Epithelial cell of proximal tubule (primary cell): ENCODE measurements at regions not wholly inside any gene's neighbourhood (a gene's known extent, or its start where the extent isn't known, plus 50 kb on each side); places are given as distances from the start of the nearest gene placed in this dataset.

ENCODE experiments used
- DNase-seq: peaks from one replicate; pipeline ENCODE4 v3.0.0-alpha.2; 2011; ENCODE audit warnings: low read depth
- H3K4me3 ChIP-seq: 2 replicates; pipeline ENCODE4 v1.5.1; 2011; ENCODE audit warnings: low read depth, mild to moderate bottlenecking, low read length
- CTCF ChIP-seq: conservative IDR thresholded peaks from 2 replicates; pipeline ENCODE4 v1.5.1; 2012; ENCODE audit warnings: low read depth, mild to moderate bottlenecking, low read length

DNA sequence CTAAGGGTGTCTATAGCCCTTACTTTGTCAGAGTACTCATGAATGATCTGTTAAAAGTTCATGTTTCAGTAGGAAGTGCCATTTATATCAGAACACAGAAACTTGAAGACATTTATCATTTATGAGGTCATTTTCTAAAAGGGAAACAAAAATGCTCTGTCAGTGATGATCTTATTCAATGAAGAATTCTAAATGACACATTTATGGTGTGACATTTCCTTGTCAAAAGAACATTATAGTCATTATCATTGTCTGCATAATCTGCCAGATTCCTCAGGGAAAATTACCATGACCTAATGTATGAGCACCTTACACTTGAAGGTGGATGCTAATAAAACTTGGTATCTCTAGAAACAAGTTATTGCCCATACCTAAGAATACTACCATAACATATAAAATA lies 853.8 kb upstream of the SLITRK6 start:
- no peak for TF ChIP-seq CTCF
- H3K4me3 ChIP-seq, result no peak overlapping the region
- DNase-seq, result no peak

DNA sequence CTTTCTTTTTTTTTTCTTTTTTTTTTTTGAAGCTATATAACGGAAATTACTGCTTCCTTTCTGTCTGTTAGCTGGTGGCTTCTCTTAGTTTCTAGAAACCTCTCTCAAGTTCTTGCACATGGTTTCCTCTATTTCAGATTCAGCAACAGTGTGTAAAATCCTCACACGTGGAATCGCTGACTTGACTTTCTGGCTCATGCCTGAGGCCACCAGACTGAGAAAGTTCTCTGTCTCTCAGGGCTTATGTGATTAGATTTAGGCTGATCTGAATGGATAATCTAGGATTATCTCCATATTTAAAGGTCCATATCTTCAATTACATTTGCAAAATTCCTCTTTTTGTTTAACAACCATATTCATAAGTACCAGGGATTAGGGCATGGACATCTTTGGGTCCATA lies 856.3 kb upstream of the SLITRK6 start:
- TF ChIP-seq CTCF, result no peak
- no peak overlapping the region for H3K4me3 ChIP-seq
- DNase-seq, result no peak

GRCh38 chr13:86660090-86660489 lies 860.9 kb upstream of the SLITRK6 start:
- DNase-seq, result no peak
- no peak for TF ChIP-seq CTCF
- H3K4me3 ChIP-seq, result no peak overlapping the region

- no peak overlapping the region for H3K4me3 ChIP-seq
- no peak for DNase-seq
- no peak for TF ChIP-seq CTCF
Measured at GRCh38 chr13:86665842-86666241, 866.6 kb upstream of the SLITRK6 start.

DNA sequence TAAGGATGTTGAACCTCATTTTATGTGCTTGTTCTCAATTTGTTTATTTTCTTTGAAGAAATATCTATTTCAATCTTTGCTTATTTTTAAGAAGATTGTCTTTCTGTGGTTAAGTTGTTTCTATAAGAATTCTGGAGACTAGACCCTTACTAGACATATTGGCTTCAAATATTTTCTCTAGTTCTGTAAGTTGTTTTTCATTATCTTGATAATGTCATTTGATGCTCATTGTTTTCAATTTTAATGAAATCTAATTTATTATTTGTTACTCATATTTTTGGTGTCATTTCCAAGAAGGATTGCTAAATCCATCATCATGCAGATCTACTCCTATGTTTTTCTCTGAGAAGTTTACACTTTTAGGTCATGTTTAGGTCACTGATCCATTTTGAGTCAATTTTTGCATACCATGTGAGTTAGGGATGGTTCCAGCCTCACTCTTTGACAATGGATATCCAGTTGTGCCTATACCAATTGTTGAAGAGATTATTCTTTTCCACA lies 874.8 kb upstream of the SLITRK6 start:
- DNase-seq, result no peak
- no peak overlapping the region for H3K4me3 ChIP-seq
- no peak for TF ChIP-seq CTCF

DNA sequence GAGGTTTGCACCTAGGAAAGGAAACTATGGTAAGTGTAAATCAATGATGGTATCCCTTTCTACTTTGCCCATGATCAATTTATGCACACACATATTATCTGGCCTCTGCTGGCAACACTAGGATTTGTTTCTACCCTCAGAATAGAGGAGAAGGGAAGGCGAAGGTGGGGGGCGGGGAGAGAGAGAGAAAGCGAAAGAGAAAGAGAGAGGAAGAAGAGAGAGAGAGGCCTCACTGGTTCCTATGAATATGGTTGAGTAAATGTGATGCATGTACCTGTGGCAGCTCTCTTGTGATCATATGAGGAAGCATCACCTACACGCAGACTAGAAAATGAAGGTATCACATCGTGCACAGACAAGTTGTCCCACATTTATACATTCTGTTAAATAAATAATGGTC lies 882.0 kb upstream of the SLITRK6 start:
- DNase-seq, result no peak
- no peak for TF ChIP-seq CTCF
- H3K4me3 ChIP-seq, result no peak overlapping the region

DNA sequence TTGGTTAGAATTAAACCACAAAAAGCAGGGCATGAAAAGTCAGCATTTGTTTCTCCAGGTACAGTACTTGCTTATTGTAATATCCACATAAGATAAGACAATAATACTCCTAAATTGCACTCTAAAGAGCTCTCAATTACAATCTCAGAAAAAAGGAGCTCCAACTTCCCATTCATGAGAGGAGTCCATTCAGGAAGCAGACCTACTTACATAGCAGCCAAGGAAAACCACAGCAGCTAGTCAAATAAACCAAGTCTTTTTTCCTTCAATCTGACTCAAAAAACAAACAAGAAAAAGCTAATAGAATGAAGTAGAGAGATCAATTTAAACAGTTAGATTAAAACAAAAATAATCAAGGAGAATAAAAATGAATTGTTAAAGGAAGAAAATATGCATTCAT lies 885.2 kb upstream of the SLITRK6 start:
- TF ChIP-seq CTCF, result no peak
- H3K4me3 ChIP-seq, result no peak overlapping the region
- no peak for DNase-seq
